ENCODE measurements at regions not wholly inside any gene's neighbourhood (a gene's known extent, or its start where the extent isn't known, plus 50 kb on each side); places are given as distances from the start of the nearest gene placed in this dataset.

GRCh38 chr18:65423776-65424175 is 327.0 kb upstream of the CDH7 start:
- no peak for TF ChIP-seq CTCF (conservative IDR thresholded peaks at IDR 0.05; ENCODE audit: low read depth, low read length)
- no peak for TF ChIP-seq EZH2 (IDR thresholded peaks at IDR 0.05; ENCODE audit: low read length, unreplicated experiment)

Measured in PC-3 (cell line).